ENCODE measurements at regions not wholly inside any gene's neighbourhood (a gene's known extent, or its start where the extent isn't known, plus 50 kb on each side); places are given as distances from the start of the nearest gene placed in this dataset.
"Not testable (repeated sequence)": the region's sequence is repeated elsewhere in the genome, so short reads cannot be mapped to it uniquely, and the experiment has no call there.

DNA sequence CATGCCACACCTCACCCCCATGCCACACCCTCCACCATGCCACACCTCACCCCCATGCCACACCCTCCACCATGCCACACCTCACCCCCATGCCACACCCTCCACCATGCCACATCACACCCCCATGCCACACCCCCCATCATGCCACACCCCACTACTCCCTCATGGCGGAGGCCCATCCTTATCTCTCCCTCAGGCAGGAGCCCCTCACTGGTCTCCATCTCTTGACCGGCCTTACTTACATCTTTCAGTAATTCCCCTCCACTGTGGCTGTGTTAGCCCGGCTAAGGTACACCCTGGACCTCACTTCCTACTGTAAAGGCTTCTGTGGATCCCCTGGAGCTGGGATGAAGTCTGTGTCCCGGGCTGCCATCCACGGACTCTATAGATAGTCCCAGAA is 102.0 kb downstream of the OLFM1 start:
- no peak for TF ChIP-seq MYC (IDR thresholded peaks at IDR 0.05; ENCODE audit: low read depth, low read length)
- TF ChIP-seq, protein P1, sequence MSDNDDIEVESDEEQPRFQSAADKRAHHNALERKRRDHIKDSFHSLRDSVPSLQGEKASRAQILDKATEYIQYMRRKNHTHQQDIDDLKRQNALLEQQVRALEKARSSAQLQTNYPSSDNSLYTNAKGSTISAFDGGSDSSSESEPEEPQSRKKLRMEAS (IDR thresholded peaks at IDR 0.05; ENCODE audit: low read depth, low read length), result no peak
- TF ChIP-seq, protein P2, sequence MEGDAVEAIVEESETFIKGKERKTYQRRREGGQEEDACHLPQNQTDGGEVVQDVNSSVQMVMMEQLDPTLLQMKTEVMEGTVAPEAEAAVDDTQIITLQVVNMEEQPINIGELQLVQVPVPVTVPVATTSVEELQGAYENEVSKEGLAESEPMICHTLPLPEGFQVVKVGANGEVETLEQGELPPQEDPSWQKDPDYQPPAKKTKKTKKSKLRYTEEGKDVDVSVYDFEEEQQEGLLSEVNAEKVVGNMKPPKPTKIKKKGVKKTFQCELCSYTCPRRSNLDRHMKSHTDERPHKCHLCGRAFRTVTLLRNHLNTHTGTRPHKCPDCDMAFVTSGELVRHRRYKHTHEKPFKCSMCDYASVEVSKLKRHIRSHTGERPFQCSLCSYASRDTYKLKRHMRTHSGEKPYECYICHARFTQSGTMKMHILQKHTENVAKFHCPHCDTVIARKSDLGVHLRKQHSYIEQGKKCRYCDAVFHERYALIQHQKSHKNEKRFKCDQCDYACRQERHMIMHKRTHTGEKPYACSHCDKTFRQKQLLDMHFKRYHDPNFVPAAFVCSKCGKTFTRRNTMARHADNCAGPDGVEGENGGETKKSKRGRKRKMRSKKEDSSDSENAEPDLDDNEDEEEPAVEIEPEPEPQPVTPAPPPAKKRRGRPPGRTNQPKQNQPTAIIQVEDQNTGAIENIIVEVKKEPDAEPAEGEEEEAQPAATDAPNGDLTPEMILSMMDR (IDR thresholded peaks at IDR 0.05; ENCODE audit: low read depth, low read length), result no peak
- TF ChIP-seq POLR2A (IDR thresholded peaks at IDR 0.05; ENCODE audit: extremely low read depth, insufficient read length), result no peak
- DNase-seq (ENCODE audit: low read depth), result no peak
- H3K4me3 ChIP-seq (ENCODE audit: low read depth, low read length), result no peak overlapping the region

- no peak for DNase-seq (ENCODE audit: low read depth)
- TF ChIP-seq, protein P2 (IDR thresholded peaks at IDR 0.05; ENCODE audit: low read depth, low read length), result no peak
- TF ChIP-seq, protein P1 (IDR thresholded peaks at IDR 0.05; ENCODE audit: low read depth, low read length), result no peak
- no peak for TF ChIP-seq MYC (IDR thresholded peaks at IDR 0.05; ENCODE audit: low read depth, low read length)
- TF ChIP-seq POLR2A (IDR thresholded peaks at IDR 0.05; ENCODE audit: extremely low read depth, insufficient read length), result no peak
- H3K4me3 ChIP-seq (ENCODE audit: low read depth, low read length), result no peak overlapping the region
Measured at GRCh38 chr9:135190789-135191577, 103.5 kb downstream of the OLFM1 start.

DNA sequence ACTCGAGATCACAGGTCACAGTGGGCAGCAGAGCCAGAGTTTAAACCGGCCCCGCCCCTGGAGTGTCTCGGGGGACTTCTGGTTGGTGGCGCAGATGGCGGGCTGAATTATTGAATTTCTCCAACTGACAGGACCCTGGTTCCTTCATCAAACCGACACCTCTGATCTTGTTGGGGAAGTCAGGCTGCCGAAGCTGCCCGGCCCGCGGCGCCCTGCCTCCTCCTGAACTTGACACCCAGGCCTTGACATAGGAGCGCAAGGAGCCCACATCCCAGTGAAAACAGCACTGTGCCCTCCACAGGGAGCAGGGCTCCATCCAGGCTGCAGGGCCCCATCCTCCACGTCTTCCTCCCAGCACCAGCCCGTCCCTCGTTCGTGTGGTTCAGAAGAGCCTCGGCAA is 105.2 kb downstream of the OLFM1 start:
- H3K4me3 ChIP-seq (ENCODE audit: low read depth, low read length), result no peak overlapping the region
- TF ChIP-seq, protein P2 (IDR thresholded peaks at IDR 0.05; ENCODE audit: low read depth, low read length), result no peak
- TF ChIP-seq MYC (IDR thresholded peaks at IDR 0.05; ENCODE audit: low read depth, low read length) (no peak), POLR2A (IDR thresholded peaks at IDR 0.05; ENCODE audit: extremely low read depth, insufficient read length) (no peak)
- TF ChIP-seq, protein P1 (IDR thresholded peaks at IDR 0.05; ENCODE audit: low read depth, low read length), result no peak
- no peak for DNase-seq (ENCODE audit: low read depth)

DNA sequence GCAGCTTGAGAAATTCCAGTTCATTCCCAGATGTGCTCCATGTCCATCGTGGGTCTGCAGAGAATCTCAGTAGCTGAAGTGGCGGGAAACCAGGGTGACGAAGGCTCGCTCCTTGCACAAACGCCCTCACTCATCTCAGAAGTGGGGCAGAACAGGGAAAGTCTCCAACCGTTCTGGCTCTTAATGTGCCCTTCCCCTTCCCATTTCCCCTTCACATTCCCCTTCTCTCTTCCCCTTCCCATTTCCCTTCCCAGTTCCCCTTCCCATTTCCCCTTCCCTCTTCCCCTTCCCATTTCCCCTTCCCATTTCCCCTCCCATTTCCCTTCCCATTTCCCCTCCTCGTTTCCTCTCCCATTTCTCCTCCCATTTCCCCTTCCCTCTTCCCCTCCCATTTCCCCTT is 108.5 kb downstream of the OLFM1 start:
- DNase-seq (ENCODE audit: low read depth); H3K4me3 ChIP-seq (ENCODE audit: low read depth, low read length): not testable (repeated sequence)

DNA sequence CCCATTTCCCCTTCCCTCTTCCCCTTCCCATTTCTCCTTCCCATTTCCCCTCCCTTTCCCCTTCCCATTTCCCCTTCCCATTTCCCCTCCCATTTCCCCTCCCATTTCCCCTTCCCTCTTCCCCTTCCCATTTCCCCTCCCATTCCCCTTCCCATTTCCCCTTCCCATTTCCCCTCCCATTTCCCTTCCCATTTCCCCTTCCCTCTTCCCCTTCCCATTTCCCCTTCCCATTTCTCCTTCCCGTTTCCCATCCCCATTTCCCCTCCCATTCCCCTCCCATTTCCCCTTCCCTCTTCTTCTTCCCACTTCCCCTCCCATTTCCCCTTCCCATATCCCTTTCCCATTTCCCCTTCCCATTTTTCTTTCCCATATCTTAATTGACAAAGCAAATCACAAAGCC is 109.0 kb downstream of the OLFM1 start:
- DNase-seq (ENCODE audit: low read depth), result no peak
- no peak overlapping the region for H3K4me3 ChIP-seq (ENCODE audit: low read depth, low read length)
- TF ChIP-seq POLR2A (IDR thresholded peaks at IDR 0.05; ENCODE audit: extremely low read depth, insufficient read length) (no peak), MYC (IDR thresholded peaks at IDR 0.05; ENCODE audit: low read depth, low read length) (no peak)
- TF ChIP-seq, protein P1 (IDR thresholded peaks at IDR 0.05; ENCODE audit: low read depth, low read length), result no peak
- TF ChIP-seq, protein P2 (IDR thresholded peaks at IDR 0.05; ENCODE audit: low read depth, low read length), result no peak

GRCh38 chr9:135198144-135198543 is 110.7 kb downstream of the OLFM1 start:
- H3K4me3 ChIP-seq (ENCODE audit: low read depth, low read length), result no peak overlapping the region
- no peak for TF ChIP-seq POLR2A (IDR thresholded peaks at IDR 0.05; ENCODE audit: extremely low read depth, insufficient read length)
- TF ChIP-seq, protein P2 (IDR thresholded peaks at IDR 0.05; ENCODE audit: low read depth, low read length), result no peak
- TF ChIP-seq, protein P1 (IDR thresholded peaks at IDR 0.05; ENCODE audit: low read depth, low read length), result no peak
- TF ChIP-seq MYC (IDR thresholded peaks at IDR 0.05; ENCODE audit: low read depth, low read length), result no peak
- DNase-seq (ENCODE audit: low read depth), result no peak

Data from NB4 (cell line).